PC-3 (cell line): ENCODE measurements at regions not wholly inside any gene's neighbourhood (a gene's known extent, or its start where the extent isn't known, plus 50 kb on each side); places are given as distances from the start of the nearest gene placed in this dataset.

ENCODE experiments used
- ATAC-seq: fragments of 200-7000 bp; cut with Tn5 transposase; 2 replicates; pipeline ENCODE4 v1.9.1; 2020; ENCODE audit warnings: mild to moderate bottlenecking, moderate library complexity
- BruUV-seq: library from RNA; stranded (reverse); fragments of 400-500 nt; replicated peaks from 2 replicates; lab custom pipeline; 2021; lab: Mats Ljungman, UMichigan
- CTCF ChIA-PET: fragments of 300-600 bp; sonication (Branson Sonifier 250); formaldehyde crosslinking; loops from one replicate; lab custom pipeline; 2022; ENCODE audit warnings: antibody characterized with exemption; lab: Charles Lee
- POLR2A ChIA-PET: fragments of 300-600 bp; sonication (Branson Sonifier 250); formaldehyde crosslinking; loops from one replicate; lab custom pipeline; 2022; ENCODE audit warnings: antibody characterized with exemption; ENCODE audit not compliant: unreplicated experiment; lab: Charles Lee
- DNase-seq: peaks from one replicate; pipeline ENCODE4 v3.0.0-alpha.2; 2015
- H2AFZ ChIP-seq: fragments of 300-600 bp; sonication (generic); 2 replicates; pipeline ENCODE4 v1.6.0; 2016; ENCODE audit warnings: antibody characterized with exemption, low read length
- H3F3A ChIP-seq: fragments of 300-600 bp; sonication (generic); one replicate; pipeline ENCODE4 v1.6.0; 2017; ENCODE audit warnings: antibody characterized with exemption, low read length, control low read depth, mild to moderate bottlenecking; ENCODE audit not compliant: unreplicated experiment
- H3K27ac ChIP-seq: fragments of 300-600 bp; sonication (generic); 2 replicates; pipeline ENCODE4 v1.5.1; 2016; ENCODE audit warnings: mild to moderate bottlenecking, low read length
- H3K27me3 ChIP-seq: fragments of 300-600 bp; sonication (generic); 2 replicates; pipeline ENCODE4 v1.6.1; 2016; ENCODE audit warnings: low read length, mixed read lengths
- H3K36me3 ChIP-seq: fragments of 300-600 bp; sonication (generic); 2 replicates; pipeline ENCODE4 v1.6.1; 2016; ENCODE audit warnings: low read depth, mixed run types, low read length, mixed read lengths
- H3K4me1 ChIP-seq: fragments of 300-600 bp; sonication (generic); 2 replicates; pipeline ENCODE4 v1.5.1; 2016; ENCODE audit warnings: low read length; ENCODE audit not compliant: insufficient read depth
- H3K4me2 ChIP-seq: fragments of 300-600 bp; sonication (generic); 2 replicates; pipeline ENCODE4 v1.6.0; 2016; ENCODE audit warnings: low read length
- H3K4me3 ChIP-seq: fragments of 300-600 bp; sonication (generic); 2 replicates; pipeline ENCODE4 v1.5.1; 2016; ENCODE audit warnings: mild to moderate bottlenecking, low read length, mixed read lengths
- H3K79me2 ChIP-seq: fragments of 300-600 bp; sonication (generic); 2 replicates; pipeline ENCODE4 v1.6.1; 2017; ENCODE audit warnings: low read length, mixed read lengths
- H3K9ac ChIP-seq: fragments of 300-600 bp; sonication (generic); 2 replicates; pipeline ENCODE4 v1.6.0; 2016; ENCODE audit warnings: mild to moderate bottlenecking, low read length
- H3K9me2 ChIP-seq: fragments of 300-600 bp; sonication (generic); replicated peaks from 2 replicates; pipeline ENCODE4 v1.6.1; 2016; ENCODE audit warnings: mixed run types, low read length, mixed read lengths
- H3K9me3 ChIP-seq: fragments of 300-600 bp; sonication (generic); 2 replicates; pipeline ENCODE4 v1.6.1; 2016; ENCODE audit warnings: low read length, mixed read lengths
- H4K20me1 ChIP-seq: fragments of 300-600 bp; sonication (generic); 2 replicates; pipeline ENCODE4 v1.6.1; 2016; ENCODE audit warnings: low read length, mixed read lengths
- CTCF ChIP-seq: fragments of 300-600 bp; sonication (generic); conservative IDR thresholded peaks from 2 replicates; pipeline ENCODE4 v1.5.1; 2017; ENCODE audit warnings: antibody characterized with exemption, low read depth, mild to moderate bottlenecking, low read length
- EZH2 ChIP-seq: fragments of 300-600 bp; sonication (generic); IDR thresholded peaks from one replicate; pipeline ENCODE4 v1.6.1; 2017; ENCODE audit warnings: antibody characterized with exemption, mild to moderate bottlenecking, low read length; ENCODE audit not compliant: unreplicated experiment
- EZH2phosphoT487 ChIP-seq: fragments of 300-600 bp; sonication (generic); IDR thresholded peaks from 2 replicates; pipeline ENCODE4 v1.6.1; 2018; ENCODE audit warnings: mild to moderate bottlenecking, antibody characterized with exemption, low read length, borderline replicate concordance
- intact Hi-C: fragments of 100-400 bp; cut with micrococcal nuclease; formaldehyde crosslinking; loops from 2 replicates; pipeline ENCODE4 v1.9.0; 2023

GRCh38 chr10:111360260-111360925 is 283.6 kb downstream of the ADRA2A start:
- H3K27ac ChIP-seq: no peak overlapping the region
- H3K4me1 ChIP-seq: no peaks in the 10 kb centered on the region
- ChIA-PET CTCF (no interaction called here), POLR2A (no interaction called here)
- no peaks in the 10 kb centered on the region for H3K79me2 ChIP-seq
- H3F3A ChIP-seq: no peaks in the 10 kb centered on the region
- no peak overlapping the region for H3K9ac ChIP-seq
- H4K20me1 ChIP-seq: no peaks in the 10 kb centered on the region
- H3K9me3 ChIP-seq: no peaks in the 10 kb centered on the region
- no peak overlapping the region for H2AFZ ChIP-seq
- H3K4me2 ChIP-seq: no peak overlapping the region
- H3K27me3 ChIP-seq: peaks cover 5% of the 10 kb centered on the region; the same call in 1 of the 2 replicates
- TF ChIP-seq EZH2: no peak
- TF ChIP-seq CTCF: peak; percentile 47; the same call in 1 of the 2 replicates
- no peaks in the 10 kb centered on the region for H3K36me3 ChIP-seq
- ATAC-seq: peak; percentile 54
- DNase-seq: peak; percentile 33
- intact Hi-C loops: no loop called here
- no peaks in the 10 kb centered on the region for H3K9me2 ChIP-seq
- BruUV-seq: no TSS peak
- H3K4me3 ChIP-seq: no peak overlapping the region

GRCh38 chr10:111367531-111367930 is 290.7 kb downstream of the ADRA2A start:
- H3F3A ChIP-seq: no peaks in the 10 kb centered on the region
- H3K9ac ChIP-seq: no peak overlapping the region
- POLR2A ChIA-PET: no interaction called here
- H3K9me3 ChIP-seq: no peaks in the 10 kb centered on the region
- no peaks in the 10 kb centered on the region for H3K4me1 ChIP-seq
- no peak overlapping the region for H3K27ac ChIP-seq
- DNase-seq (no peak), ATAC-seq (no peak)
- TF ChIP-seq EZH2 (no peak), EZH2phosphoT487 (no peak), CTCF (no peak)
- no peaks in the 10 kb centered on the region for H4K20me1 ChIP-seq
- no peaks in the 10 kb centered on the region for H3K9me2 ChIP-seq
- no peaks in the 10 kb centered on the region for H3K79me2 ChIP-seq
- intact Hi-C loops: no loop called here
- peaks cover 5% of the 10 kb centered on the region; the same call in 1 of the 2 replicates for H3K27me3 ChIP-seq
- CTCF ChIA-PET: no interaction called here
- no peak overlapping the region for H2AFZ ChIP-seq
- H3K4me2 ChIP-seq: no peak overlapping the region
- no peak overlapping the region for H3K4me3 ChIP-seq
- no peaks in the 10 kb centered on the region for H3K36me3 ChIP-seq
- no TSS peak for BruUV-seq

- POLR2A ChIA-PET: no interaction called here
- no peak for TF ChIP-seq EZH2phosphoT487
- TF ChIP-seq EZH2: no peak
- no peak for TF ChIP-seq CTCF
- H3K4me2 ChIP-seq: no peak overlapping the region
- H3K36me3 ChIP-seq: no peaks in the 10 kb centered on the region
- ATAC-seq: no peak
- H4K20me1 ChIP-seq: no peaks in the 10 kb centered on the region
- no peak for DNase-seq
- H3K4me3 ChIP-seq: no peak overlapping the region
- BruUV-seq: no TSS peak
- no peaks in the 10 kb centered on the region for H3K9me2 ChIP-seq
- CTCF ChIA-PET: no interaction called here
- intact Hi-C loops: no loop called here
- H3K9me3 ChIP-seq: no peaks in the 10 kb centered on the region
- H3K79me2 ChIP-seq: no peaks in the 10 kb centered on the region
- H3K4me1 ChIP-seq: no peaks in the 10 kb centered on the region
- H2AFZ ChIP-seq: no peak overlapping the region
- H3K27ac ChIP-seq: no peak overlapping the region
- no peaks in the 10 kb centered on the region for H3F3A ChIP-seq
- H3K27me3 ChIP-seq: no peaks in the 10 kb centered on the region
- no peak overlapping the region for H3K9ac ChIP-seq
These were observed 293.3 kb downstream of the ADRA2A start for GRCh38 chr10:111370101-111370500.
